Adrenal gland (tissue), 9 donors: ENCODE measurements at regions not wholly inside any gene's neighbourhood (a gene's known extent, or its start where the extent isn't known, plus 50 kb on each side); places are given as distances from the start of the nearest gene placed in this dataset.

Experiments used
- DNase-seq, 7 donors: peaks; one replicate each; pipeline ENCODE4 v3.0.0-alpha.2; 2019 to 2020
- H3K27ac ChIP-seq, 5 donors: fragments of 200-600 bp; sonication (generic) in 4 of 5; 1 replicate in 3 of 5; 2 replicates in 2 of 5; pipeline versions ENCODE4 v1.5.1 to v1.8.0; 2016 to 2020; ENCODE audit warnings: mild to moderate bottlenecking in 1 of 5
- H3K27me3 ChIP-seq: fragments of 200-600 bp; 2 replicates; pipeline ENCODE4 v1.8.0; 2021
- H3K36me3 ChIP-seq, 2 donors: fragments of 200-600 bp; replicated peaks in 1 of 2; 1 replicate in 1 of 2; 2 replicates in 1 of 2; pipeline versions ENCODE4 v1.5.1 to v1.8.0; 2018 to 2022
- H3K4me1 ChIP-seq, 2 donors: fragments of 200-600 bp; replicated peaks in 1 of 2; 1 replicate in 1 of 2; 2 replicates in 1 of 2; pipeline versions ENCODE4 v1.5.1 to v1.8.0; 2018 to 2021
- H3K4me3 ChIP-seq, 4 donors: fragments of 200-600 bp; sonication (generic) in 3 of 4; one replicate each; pipeline ENCODE4 v1.5.1; 2016 to 2018
- H3K9me3 ChIP-seq, 3 donors: fragments of 200-600 bp; sonication (generic) in 1 of 3; replicated peaks in 1 of 3; 1 replicate in 2 of 3; 2 replicates in 1 of 3; pipeline versions ENCODE4 v1.5.1 to v1.8.0; 2016 to 2021
- POLR2A ChIP-seq, 2 donors: fragments of 450-650 bp; IDR thresholded peaks; one replicate each; pipeline ENCODE4 v1.6.1; 2017; ENCODE audit warnings: antibody characterized with exemption in 2 of 2, mild to moderate bottlenecking in 2 of 2, moderate library complexity in 1 of 2
- WGBS, 4 donors: extraction: QIAGEN DNeasy Blood & Tissue Kit in 2 of 4; methylation state at CpG; one replicate each; pipeline versions ENCODE4 v1.1.5 to v1.1.7; 2013 to 2017; 5-methylcytosine and 5-hydroxymethylcytosine counted together
- intact Hi-C, 2 donors: fragments of 100-400 bp; cut with DNase I; formaldehyde crosslinking; loops; one replicate each; pipeline versions ENCODE4 v1.14.1 to v1.15.0; 2022 to 2023
- TF ChIP-seq, protein P1 (sequence below), 6 experiments: fragments of 450-650 bp in 4 of 6; fragments of 200-600 bp in 2 of 6; sonication (generic) in 1 of 6; IDR thresholded peaks; 1 replicate in 5 of 6; 2 replicates in 1 of 6; pipeline versions ENCODE4 v1.5.1 to v1.8.0; 2016 to 2021; ENCODE audit warnings: antibody characterized with exemption in 6 of 6, mild to moderate bottlenecking in 2 of 6, moderate library complexity in 1 of 6
- donor health status: healthy with polysubstance abuse.
- donor health status: Bipolar disorder and iron deficiency.
- donor health status: DM: yes; HTN: yes; CAD: no.
- donor health status: DM: no; HTN: no; CAD: no.
- donor health status: DM: no; HTN: no; CAD: no.

- Histone ChIP-seq H3K9me3 (no peaks in the 10 kb centered on the region), H3K4me3 (no peak overlapping the region), H3K27me3 (no peaks in the 10 kb centered on the region), H3K36me3 (no peaks in the 10 kb centered on the region), H3K4me1 (peaks cover 4 to 5% of the 10 kb centered on the region in 2 donors), H3K27ac (no peak overlapping the region)
- WGBS, 4 donors = 27 to 48% (median 39%) methylated on average over 4 of the region's 4 CpGs
- TF ChIP-seq, protein P1, sequence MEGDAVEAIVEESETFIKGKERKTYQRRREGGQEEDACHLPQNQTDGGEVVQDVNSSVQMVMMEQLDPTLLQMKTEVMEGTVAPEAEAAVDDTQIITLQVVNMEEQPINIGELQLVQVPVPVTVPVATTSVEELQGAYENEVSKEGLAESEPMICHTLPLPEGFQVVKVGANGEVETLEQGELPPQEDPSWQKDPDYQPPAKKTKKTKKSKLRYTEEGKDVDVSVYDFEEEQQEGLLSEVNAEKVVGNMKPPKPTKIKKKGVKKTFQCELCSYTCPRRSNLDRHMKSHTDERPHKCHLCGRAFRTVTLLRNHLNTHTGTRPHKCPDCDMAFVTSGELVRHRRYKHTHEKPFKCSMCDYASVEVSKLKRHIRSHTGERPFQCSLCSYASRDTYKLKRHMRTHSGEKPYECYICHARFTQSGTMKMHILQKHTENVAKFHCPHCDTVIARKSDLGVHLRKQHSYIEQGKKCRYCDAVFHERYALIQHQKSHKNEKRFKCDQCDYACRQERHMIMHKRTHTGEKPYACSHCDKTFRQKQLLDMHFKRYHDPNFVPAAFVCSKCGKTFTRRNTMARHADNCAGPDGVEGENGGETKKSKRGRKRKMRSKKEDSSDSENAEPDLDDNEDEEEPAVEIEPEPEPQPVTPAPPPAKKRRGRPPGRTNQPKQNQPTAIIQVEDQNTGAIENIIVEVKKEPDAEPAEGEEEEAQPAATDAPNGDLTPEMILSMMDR (IDR thresholded peaks at IDR 0.05) = no peak
- TF ChIP-seq POLR2A (IDR thresholded peaks at IDR 0.05) = no peak
- DNase-seq = peak; percentile 34 to 66 (median 54)
- intact Hi-C loops = no loop called here
Observed at GRCh38 chr9:534886-535285, 306.6 kb upstream of the DMRT1 start.

- Histone ChIP-seq H3K4me3 (no peak overlapping the region), H3K36me3 (no peaks in the 10 kb centered on the region), H3K27me3 (no peaks in the 10 kb centered on the region), H3K9me3 (no peaks in the 10 kb centered on the region), H3K4me1 (peaks cover 4 to 5% of the 10 kb centered on the region in 2 donors), H3K27ac (no peak overlapping the region)
- TF ChIP-seq POLR2A (IDR thresholded peaks at IDR 0.05) = no peak
- DNase-seq = no peak
- WGBS, 4 donors = 82 to 89% (median 85%) methylated on average over 4 of the region's 4 CpGs
- intact Hi-C loops = no loop called here
Observed at GRCh38 chr9:535356-535755, 306.1 kb upstream of the DMRT1 start.

DNA sequence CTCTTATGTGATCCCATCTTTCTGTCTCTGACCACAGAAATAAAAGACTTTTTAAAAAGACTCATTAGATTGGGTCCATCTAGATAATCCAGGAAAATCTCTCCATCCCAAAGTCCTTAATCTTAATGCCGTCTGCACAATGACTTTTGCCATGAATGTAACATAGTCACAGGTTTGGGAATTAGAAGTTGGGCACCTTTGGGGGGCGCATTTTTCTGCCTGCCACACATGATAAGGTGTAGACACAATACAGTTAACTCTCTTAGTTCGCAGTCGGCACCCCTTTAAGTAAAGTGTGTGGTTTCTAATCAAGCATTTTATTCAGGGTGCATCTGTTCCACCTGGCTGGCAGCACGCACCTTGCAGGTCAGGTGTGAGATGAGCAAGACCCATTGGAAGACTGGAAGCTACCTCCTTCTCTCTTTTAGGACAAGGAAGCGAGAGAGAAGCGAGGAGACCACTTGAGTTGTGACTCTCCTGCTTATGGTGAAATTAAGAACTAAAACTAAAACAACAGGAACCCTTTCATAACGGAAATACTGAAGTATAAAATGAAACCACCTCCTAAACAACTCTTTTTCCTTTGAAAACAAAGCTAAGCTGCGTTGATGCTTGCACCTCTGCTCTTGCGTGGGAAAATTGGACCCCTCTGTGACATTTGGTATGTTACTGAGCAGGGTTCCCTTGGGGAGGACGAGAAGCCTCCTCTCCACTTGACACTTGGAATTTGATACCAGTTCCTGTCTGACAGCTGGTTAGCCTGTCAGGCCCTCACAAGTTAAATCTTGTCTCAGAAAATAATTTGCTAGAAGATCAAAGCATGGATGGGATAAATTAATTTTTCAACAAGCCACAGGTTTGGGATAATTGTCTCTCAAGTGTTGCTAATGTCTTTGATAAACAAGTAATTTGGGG, 304.6 kb upstream of the DMRT1 start:
- Histone ChIP-seq H3K36me3 (no peaks in the 10 kb centered on the region), H3K9me3 (no peaks in the 10 kb centered on the region), H3K4me1 (peaks cover 4 to 5% of the 10 kb centered on the region in 2 donors), H3K27ac (no peak overlapping the region), H3K4me3 (no peak overlapping the region), H3K27me3 (no peaks in the 10 kb centered on the region)
- TF ChIP-seq POLR2A (IDR thresholded peaks at IDR 0.05) = no peak
- TF ChIP-seq, protein P1 (IDR thresholded peaks at IDR 0.05) = no peak
- intact Hi-C loops = no loop called here
- DNase-seq = no peak
- WGBS, 4 donors = 80 to 83% (median 81%) methylated on average over 11 of the region's 11 CpGs

GRCh38 chr9:543478-543877, 298.0 kb upstream of the DMRT1 start:
- DNase-seq = no peak
- Histone ChIP-seq H3K36me3 (no peaks in the 10 kb centered on the region), H3K27ac (no peak overlapping the region), H3K4me3 (no peak overlapping the region), H3K27me3 (no peaks in the 10 kb centered on the region), H3K9me3 (no peaks in the 10 kb centered on the region), H3K4me1 (peaks cover 0 to 8% of the 10 kb centered on the region in 2 donors)
- intact Hi-C loops = no loop called here
- 48 to 95% (median 74%) methylated on average over 4 of the region's 4 CpGs for WGBS, 4 donors
- TF ChIP-seq, protein P1 (IDR thresholded peaks at IDR 0.05) = no peak
- no peak for TF ChIP-seq POLR2A (IDR thresholded peaks at IDR 0.05)
